H1 (cell line): ENCODE measurements at regions not wholly inside any gene's neighbourhood (a gene's known extent, or its start where the extent isn't known, plus 50 kb on each side); places are given as distances from the start of the nearest gene placed in this dataset.

ENCODE experiments used
- CEBPB ChIP-seq: IDR thresholded peaks from 2 replicates; pipeline ENCODE4 v1.6.1; 2012; ENCODE audit warnings: low read depth, low read length
- CHD7 ChIP-seq: fragments of 300-600 bp; sonication (generic); IDR thresholded peaks from 2 replicates; pipeline ENCODE4 v1.7.1; 2012; ENCODE audit warnings: low read length, moderate library complexity, mild to moderate bottlenecking, inconsistent platforms; ENCODE audit not compliant: insufficient replicate concordance
- MAX ChIP-seq: IDR thresholded peaks from 2 replicates; pipeline ENCODE4 v1.6.1; 2012; ENCODE audit warnings: inconsistent platforms
- NANOG ChIP-seq: IDR thresholded peaks from 2 replicates; pipeline ENCODE4 v1.6.1; 2011; ENCODE audit warnings: low read length, low read depth, mild to moderate bottlenecking, inconsistent platforms; ENCODE audit not compliant: insufficient read depth, poor library complexity, severe bottlenecking
- NRF1 ChIP-seq: IDR thresholded peaks from 2 replicates; pipeline ENCODE4 v1.6.1; 2011; ENCODE audit warnings: mild to moderate bottlenecking, low read depth, low read length, improper control_type of control experiment
- SP4 ChIP-seq: IDR thresholded peaks from 2 replicates; pipeline ENCODE4 v1.6.1; 2012; ENCODE audit warnings: low read length, inconsistent platforms
- TAF1 ChIP-seq: IDR thresholded peaks from 2 replicates; pipeline ENCODE4 v1.6.1; 2011; ENCODE audit warnings: mild to moderate bottlenecking, low read depth, low read length
- TBP ChIP-seq: IDR thresholded peaks from 2 replicates; pipeline ENCODE4 v1.6.1; 2011; ENCODE audit warnings: low read depth, low read length, improper control_type of control experiment
- YY1 ChIP-seq: IDR thresholded peaks from 2 replicates; pipeline ENCODE4 v1.6.1; 2011; ENCODE audit warnings: low read depth, mild to moderate bottlenecking, low read length
- TF ChIP-seq, protein P1 (sequence below), 3 experiments: IDR thresholded peaks; 1 replicate in 2 of 3; 2 replicates in 1 of 3; pipeline versions ENCODE4 v1.5.1 to v1.6.1; 2011; ENCODE audit warnings: low read length in 3 of 3, mild to moderate bottlenecking in 3 of 3, inconsistent platforms in 2 of 3, low read depth in 1 of 3, moderate library complexity in 1 of 3; ENCODE audit not compliant: insufficient read depth in 1 of 3; ENCODE audit errors: control extremely low read depth in 1 of 3

GRCh38 chr5:32848681-32849080 lies 137.6 kb downstream of the NPR3 start:
- TF ChIP-seq, protein P1, sequence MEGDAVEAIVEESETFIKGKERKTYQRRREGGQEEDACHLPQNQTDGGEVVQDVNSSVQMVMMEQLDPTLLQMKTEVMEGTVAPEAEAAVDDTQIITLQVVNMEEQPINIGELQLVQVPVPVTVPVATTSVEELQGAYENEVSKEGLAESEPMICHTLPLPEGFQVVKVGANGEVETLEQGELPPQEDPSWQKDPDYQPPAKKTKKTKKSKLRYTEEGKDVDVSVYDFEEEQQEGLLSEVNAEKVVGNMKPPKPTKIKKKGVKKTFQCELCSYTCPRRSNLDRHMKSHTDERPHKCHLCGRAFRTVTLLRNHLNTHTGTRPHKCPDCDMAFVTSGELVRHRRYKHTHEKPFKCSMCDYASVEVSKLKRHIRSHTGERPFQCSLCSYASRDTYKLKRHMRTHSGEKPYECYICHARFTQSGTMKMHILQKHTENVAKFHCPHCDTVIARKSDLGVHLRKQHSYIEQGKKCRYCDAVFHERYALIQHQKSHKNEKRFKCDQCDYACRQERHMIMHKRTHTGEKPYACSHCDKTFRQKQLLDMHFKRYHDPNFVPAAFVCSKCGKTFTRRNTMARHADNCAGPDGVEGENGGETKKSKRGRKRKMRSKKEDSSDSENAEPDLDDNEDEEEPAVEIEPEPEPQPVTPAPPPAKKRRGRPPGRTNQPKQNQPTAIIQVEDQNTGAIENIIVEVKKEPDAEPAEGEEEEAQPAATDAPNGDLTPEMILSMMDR (IDR thresholded peaks at IDR 0.05; ENCODE audit: control extremely low read depth in 1 of 3, insufficient read depth in 1 of 3, low read depth in 1 of 3, low read length in 3 of 3): no peak
- TF ChIP-seq TBP (no peak), NRF1 (no peak), CHD7 (no peak), SP4 (no peak), YY1 (no peak), NANOG (no peak), CEBPB (no peak), MAX (no peak), TAF1 (no peak)
